Smooth muscle cell (in vitro differentiated cells): ENCODE measurements at regions not wholly inside any gene's neighbourhood (a gene's known extent, or its start where the extent isn't known, plus 50 kb on each side); places are given as distances from the start of the nearest gene placed in this dataset.
A peak's percentile ranks its signal among the peaks of the same experiment; 100 is the strongest.

Experiments
- DNase-seq: peaks from one replicate; lab custom pipeline; 2025; ENCODE audit not compliant: unreplicated experiment; lab: John Stamatoyannopoulos, UW
- H2AFZ ChIP-seq: fragments of 200-600 bp; sonication (generic); 2 replicates; pipeline ENCODE4 v1.6.0; 2016; ENCODE audit warnings: antibody characterized with exemption, low read depth, mild to moderate bottlenecking
- H3F3A ChIP-seq: fragments of 200-600 bp; sonication (generic); 2 replicates; pipeline ENCODE4 v1.6.0; 2017; ENCODE audit warnings: antibody characterized with exemption, low read depth
- H3K27ac ChIP-seq: fragments of 200-600 bp; sonication (generic); 2 replicates; pipeline ENCODE4 v1.5.1; 2016; ENCODE audit warnings: low read depth, mild to moderate bottlenecking
- H3K27me3 ChIP-seq: fragments of 200-600 bp; sonication (generic); 2 replicates; pipeline ENCODE4 v1.6.1; 2016; ENCODE audit warnings: low read depth, mild to moderate bottlenecking
- H3K36me3 ChIP-seq: fragments of 200-600 bp; sonication (generic); 2 replicates; pipeline ENCODE4 v1.5.1; 2016; ENCODE audit warnings: low read depth
- H3K4me1 ChIP-seq: fragments of 200-600 bp; sonication (generic); 2 replicates; pipeline ENCODE4 v1.5.1; 2016; ENCODE audit warnings: low read depth
- H3K4me2 ChIP-seq: fragments of 200-600 bp; sonication (generic); 2 replicates; pipeline ENCODE4 v1.6.0; 2016; ENCODE audit warnings: mild to moderate bottlenecking
- H3K4me3 ChIP-seq: fragments of 200-600 bp; sonication (generic); 2 replicates; pipeline ENCODE4 v1.5.1; 2016; ENCODE audit warnings: mild to moderate bottlenecking
- H3K79me2 ChIP-seq: fragments of 200-600 bp; sonication (generic); 2 replicates; pipeline ENCODE4 v1.6.0; 2016; ENCODE audit warnings: low read depth, mild to moderate bottlenecking
- H3K9ac ChIP-seq: fragments of 200-600 bp; sonication (generic); 2 replicates; pipeline ENCODE4 v1.6.0; 2016; ENCODE audit warnings: low read depth
- H3K9me3 ChIP-seq: fragments of 200-600 bp; sonication (generic); replicated peaks from 2 replicates; pipeline ENCODE4 v1.5.1; 2016; ENCODE audit warnings: low read depth
- H4K20me1 ChIP-seq: fragments of 200-600 bp; sonication (generic); 2 replicates; pipeline ENCODE4 v1.6.0; 2016; ENCODE audit warnings: low read depth
- WGBS: methylation state at CpG from one replicate; pipeline ENCODE4 v1.1.7; 2016; ENCODE audit warnings: low lambda C conversion rate; 5-methylcytosine and 5-hydroxymethylcytosine counted together
- TF ChIP-seq, protein P1 (sequence below): fragments of 200-600 bp; sonication (generic); IDR thresholded peaks from 2 replicates; pipeline ENCODE4 v1.5.1; 2017; ENCODE audit warnings: borderline replicate concordance, mild to moderate bottlenecking, antibody characterized with exemption; ENCODE audit not compliant: insufficient read depth, poor library complexity, severe bottlenecking

DNA sequence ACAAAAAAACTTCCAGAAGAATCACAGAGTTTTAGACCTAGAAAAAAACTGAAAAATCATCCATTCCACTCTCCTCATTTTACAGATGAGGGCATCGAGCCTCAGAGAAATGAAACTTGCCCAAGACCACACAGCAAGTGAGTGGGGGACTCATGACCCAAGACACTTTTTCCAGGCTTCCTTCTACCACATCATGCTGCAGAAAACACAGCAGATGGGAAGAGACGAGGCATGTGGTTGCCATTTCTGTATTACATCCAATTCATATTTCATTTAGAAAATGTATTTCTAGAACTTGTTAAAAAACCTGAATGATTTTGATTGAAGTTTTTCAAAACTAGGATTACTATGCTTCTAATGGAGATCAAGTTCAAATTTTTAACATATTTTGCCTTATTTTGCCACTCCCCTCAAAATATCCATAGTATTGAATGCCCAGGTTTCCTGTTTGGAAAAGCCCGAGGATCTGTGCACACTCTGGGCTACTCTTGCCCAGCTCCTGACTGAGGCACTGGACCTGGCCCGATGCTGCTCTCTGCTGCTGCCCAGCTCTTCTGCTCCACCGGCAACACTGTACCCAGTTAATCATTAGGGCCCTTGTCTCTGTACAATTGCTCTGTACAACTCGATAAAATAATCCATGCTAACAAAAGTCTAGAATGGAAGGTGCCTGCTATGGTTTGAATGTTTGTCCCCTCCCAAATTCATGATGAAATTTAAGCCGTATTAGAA lies 157.4 kb downstream of the EFNB2 start:
- Histone ChIP-seq H3K9me3 (no peaks in the 10 kb centered on the region), H3K4me1 (peaks cover 10% of the 10 kb centered on the region)
- WGBS = 87% methylated on average over 7 of the region's 7 CpGs

DNA sequence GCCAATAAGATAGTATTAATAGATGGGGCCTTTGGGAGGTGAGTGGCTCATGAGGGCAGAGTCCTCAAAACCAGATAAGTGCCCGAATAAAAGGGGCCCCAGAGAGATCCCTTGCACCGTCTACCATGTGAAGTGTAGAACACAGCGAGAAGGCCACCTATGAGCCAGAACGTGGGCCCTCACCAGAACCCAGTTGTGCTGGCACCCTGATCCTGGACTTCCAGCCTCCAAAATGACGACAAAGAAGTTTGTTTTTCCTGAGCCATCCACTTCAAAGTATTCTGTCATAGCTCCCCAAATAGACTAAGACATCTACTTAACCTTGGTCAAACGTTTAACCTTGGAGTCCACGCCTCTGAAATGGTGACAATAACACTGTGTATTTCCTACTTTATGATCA lies 158.1 kb downstream of the EFNB2 start:
- DNase-seq = no peak
- Histone ChIP-seq H3K9ac (peak overlapping the region; percentile 21), H2AFZ (no peak overlapping the region), H3K79me2 (no peaks in the 10 kb centered on the region), H4K20me1 (no peaks in the 10 kb centered on the region), H3K4me2 (peak overlapping the region; percentile 17), H3K9me3 (no peaks in the 10 kb centered on the region), H3K4me1 (peaks cover 10% of the 10 kb centered on the region), H3K27me3 (no peaks in the 10 kb centered on the region), H3F3A (peaks cover 10% of the 10 kb centered on the region), H3K27ac (peak overlapping the region; percentile 76), H3K36me3 (no peaks in the 10 kb centered on the region), H3K4me3 (no peak overlapping the region)
- 89% methylated on average over 7 of the region's 7 CpGs for WGBS
- TF ChIP-seq, protein P1, sequence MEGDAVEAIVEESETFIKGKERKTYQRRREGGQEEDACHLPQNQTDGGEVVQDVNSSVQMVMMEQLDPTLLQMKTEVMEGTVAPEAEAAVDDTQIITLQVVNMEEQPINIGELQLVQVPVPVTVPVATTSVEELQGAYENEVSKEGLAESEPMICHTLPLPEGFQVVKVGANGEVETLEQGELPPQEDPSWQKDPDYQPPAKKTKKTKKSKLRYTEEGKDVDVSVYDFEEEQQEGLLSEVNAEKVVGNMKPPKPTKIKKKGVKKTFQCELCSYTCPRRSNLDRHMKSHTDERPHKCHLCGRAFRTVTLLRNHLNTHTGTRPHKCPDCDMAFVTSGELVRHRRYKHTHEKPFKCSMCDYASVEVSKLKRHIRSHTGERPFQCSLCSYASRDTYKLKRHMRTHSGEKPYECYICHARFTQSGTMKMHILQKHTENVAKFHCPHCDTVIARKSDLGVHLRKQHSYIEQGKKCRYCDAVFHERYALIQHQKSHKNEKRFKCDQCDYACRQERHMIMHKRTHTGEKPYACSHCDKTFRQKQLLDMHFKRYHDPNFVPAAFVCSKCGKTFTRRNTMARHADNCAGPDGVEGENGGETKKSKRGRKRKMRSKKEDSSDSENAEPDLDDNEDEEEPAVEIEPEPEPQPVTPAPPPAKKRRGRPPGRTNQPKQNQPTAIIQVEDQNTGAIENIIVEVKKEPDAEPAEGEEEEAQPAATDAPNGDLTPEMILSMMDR = no peak

More for the DNA sequence above, 157.4 kb downstream of the EFNB2 start:
- Histone ChIP-seq H3K4me3 (no peak overlapping the region), H3K36me3 (no peaks in the 10 kb centered on the region), H2AFZ (no peak overlapping the region), H3K79me2 (no peaks in the 10 kb centered on the region), H3K27me3 (no peaks in the 10 kb centered on the region), H4K20me1 (no peaks in the 10 kb centered on the region), H3F3A (peaks cover 3% of the 10 kb centered on the region), H3K4me2 (no peak overlapping the region), H3K27ac (peak overlapping the region; percentile 76), H3K9ac (no peak overlapping the region)
- TF ChIP-seq, protein P1 = no peak
- DNase-seq = no peak

DNA sequence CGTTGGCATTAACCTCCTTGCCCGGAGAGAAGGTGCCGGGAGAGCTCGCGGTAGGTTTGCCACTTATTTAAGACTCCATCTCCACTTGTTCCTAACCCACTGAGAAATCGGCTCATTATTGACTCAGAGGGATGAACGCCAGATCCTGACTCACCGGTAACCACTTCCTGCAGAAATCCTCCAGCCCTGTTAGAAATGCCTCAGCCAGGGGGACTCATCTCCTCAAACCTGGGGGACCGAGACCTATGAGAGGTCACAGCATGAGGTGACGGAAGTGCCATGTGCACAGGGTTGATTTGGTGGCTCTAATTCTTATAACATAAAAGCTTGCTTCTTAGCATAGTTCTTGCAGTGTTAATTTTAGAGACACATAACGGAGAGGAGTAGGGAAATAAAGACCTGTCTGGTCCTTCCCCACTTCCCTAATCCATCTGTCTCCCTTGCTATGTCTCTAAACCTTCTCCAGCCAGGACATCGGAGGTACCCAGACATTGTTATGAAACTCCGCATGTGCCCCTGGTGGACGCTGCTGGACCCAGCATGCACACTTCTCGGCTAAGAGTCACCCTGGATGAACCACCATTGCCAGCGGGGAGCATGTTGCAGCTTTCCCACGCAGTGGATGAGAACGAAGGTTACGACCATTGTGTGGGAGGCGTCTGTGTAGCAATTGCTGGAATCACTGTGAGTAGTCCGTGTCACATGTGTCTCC lies 158.9 kb downstream of the EFNB2 start:
- peak overlapping the region; percentile 17 for H3K4me2 ChIP-seq
- no peak overlapping the region for H2AFZ ChIP-seq

More for the DNA sequence above, 158.9 kb downstream of the EFNB2 start:
- TF ChIP-seq, protein P1 = peak; percentile 39
- no peak overlapping the region for H3K4me3 ChIP-seq
- peaks cover 10% of the 10 kb centered on the region for H3K4me1 ChIP-seq
- WGBS = 29% methylated on average over 21 of the region's 21 CpGs
- DNase-seq = no peak
- H4K20me1 ChIP-seq = no peaks in the 10 kb centered on the region
- peaks cover 16% of the 10 kb centered on the region for H3F3A ChIP-seq
- H3K27ac ChIP-seq = peak overlapping the region; percentile 76
- no peaks in the 10 kb centered on the region for H3K79me2 ChIP-seq
- H3K9ac ChIP-seq = no peak overlapping the region
- H3K36me3 ChIP-seq = no peaks in the 10 kb centered on the region
- H3K9me3 ChIP-seq = no peaks in the 10 kb centered on the region
- no peaks in the 10 kb centered on the region for H3K27me3 ChIP-seq
